ENCODE measurements at regions not wholly inside any gene's neighbourhood (a gene's known extent, or its start where the extent isn't known, plus 50 kb on each side); places are given as distances from the start of the nearest gene placed in this dataset.

DNA sequence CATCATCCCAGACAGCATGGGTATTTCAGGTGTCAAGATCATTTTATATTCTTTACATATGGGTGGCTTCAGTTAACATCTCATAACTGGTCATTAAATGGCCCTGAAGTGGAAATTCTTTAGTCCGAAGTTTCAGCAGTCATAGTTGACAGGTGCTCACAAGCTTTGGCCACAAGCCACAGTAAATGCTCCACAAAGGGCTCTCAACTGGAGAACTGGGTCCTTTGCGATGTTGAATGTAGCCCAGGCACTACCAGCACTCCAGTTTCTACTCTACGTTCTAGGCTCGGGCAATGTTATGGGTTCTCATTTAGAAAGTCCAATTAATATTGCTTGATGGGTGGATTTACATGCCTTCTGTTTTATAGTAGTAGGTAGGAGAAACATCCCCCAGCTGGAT is 206.3 kb downstream of the CWF19L2 start (continued):
- TF ChIP-seq SIN3A (IDR thresholded peaks at IDR 0.05; ENCODE audit: low read depth) (no peak), EZH2 (IDR thresholded peaks at IDR 0.05) (no peak), YY1 (IDR thresholded peaks at IDR 0.05; ENCODE audit: extremely low read depth, insufficient replicate concordance, low read depth, low read length) (no peak), SP1 (IDR thresholded peaks at IDR 0.05; ENCODE audit: low read depth) (no peak), CEBPB (IDR thresholded peaks at IDR 0.05; ENCODE audit: low read depth) (no peak), POLR2A (IDR thresholded peaks at IDR 0.05; ENCODE audit: borderline replicate concordance, extremely low read depth, insufficient read depth, insufficient read length) (no peak), CBX3 (IDR thresholded peaks at IDR 0.05; ENCODE audit: low read depth) (no peak)
- TF ChIP-seq, protein P1, sequence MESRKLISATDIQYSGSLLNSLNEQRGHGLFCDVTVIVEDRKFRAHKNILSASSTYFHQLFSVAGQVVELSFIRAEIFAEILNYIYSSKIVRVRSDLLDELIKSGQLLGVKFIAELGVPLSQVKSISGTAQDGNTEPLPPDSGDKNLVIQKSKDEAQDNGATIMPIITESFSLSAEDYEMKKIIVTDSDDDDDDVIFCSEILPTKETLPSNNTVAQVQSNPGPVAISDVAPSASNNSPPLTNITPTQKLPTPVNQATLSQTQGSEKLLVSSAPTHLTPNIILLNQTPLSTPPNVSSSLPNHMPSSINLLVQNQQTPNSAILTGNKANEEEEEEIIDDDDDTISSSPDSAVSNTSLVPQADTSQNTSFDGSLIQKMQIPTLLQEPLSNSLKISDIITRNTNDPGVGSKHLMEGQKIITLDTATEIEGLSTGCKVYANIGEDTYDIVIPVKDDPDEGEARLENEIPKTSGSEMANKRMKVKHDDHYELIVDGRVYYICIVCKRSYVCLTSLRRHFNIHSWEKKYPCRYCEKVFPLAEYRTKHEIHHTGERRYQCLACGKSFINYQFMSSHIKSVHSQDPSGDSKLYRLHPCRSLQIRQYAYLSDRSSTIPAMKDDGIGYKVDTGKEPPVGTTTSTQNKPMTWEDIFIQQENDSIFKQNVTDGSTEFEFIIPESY (IDR thresholded peaks at IDR 0.05; ENCODE audit: extremely low read depth, insufficient replicate concordance, low read length): no peak
- TF ChIP-seq, protein P2, sequence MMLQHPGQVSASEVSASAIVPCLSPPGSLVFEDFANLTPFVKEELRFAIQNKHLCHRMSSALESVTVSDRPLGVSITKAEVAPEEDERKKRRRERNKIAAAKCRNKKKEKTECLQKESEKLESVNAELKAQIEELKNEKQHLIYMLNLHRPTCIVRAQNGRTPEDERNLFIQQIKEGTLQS (IDR thresholded peaks at IDR 0.05): no peak

DNA sequence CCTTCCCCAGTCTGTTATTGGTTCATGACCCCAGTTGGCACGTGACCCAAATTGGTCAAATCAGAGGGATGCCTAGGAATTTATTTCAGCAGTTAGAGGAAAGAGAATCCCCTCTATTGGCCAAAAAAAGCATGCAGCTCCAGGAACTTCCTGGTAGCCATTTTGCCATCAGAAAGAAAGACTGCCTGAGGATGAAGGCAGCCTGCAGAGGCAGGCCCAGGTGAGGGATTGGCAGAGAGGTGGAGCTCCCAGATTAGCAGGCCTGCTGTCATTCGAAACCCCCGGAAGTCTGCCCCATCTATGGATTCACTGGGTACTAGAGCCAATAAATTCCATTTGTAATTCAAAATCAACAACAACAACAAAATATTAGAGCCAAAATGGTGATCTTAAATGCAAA is 207.6 kb downstream of the CWF19L2 start:
- DNase-seq (ENCODE audit: low read depth, low spot score) (no peak), ATAC-seq (no peak)
- CTCF ChIA-PET: no interaction called here
- H3K4me3 ChIP-seq (replicated peaks in 1 of 2; ENCODE audit: low read depth in 1 of 2, low read length in 2 of 2): no peak overlapping the region
- H3K4me1 ChIP-seq (ENCODE audit: control insufficient read depth in 1 of 2, insufficient read depth in 2 of 2, low read length in 2 of 2): no peaks in the 10 kb centered on the region
- H3K27ac ChIP-seq (ENCODE audit: low read depth, low read length): no peak overlapping the region
- no peaks in the 10 kb centered on the region for H4K20me1 ChIP-seq (ENCODE audit: insufficient read depth)
- POLR2A ChIA-PET: no interaction called here
- no peaks in the 10 kb centered on the region for H3K79me2 ChIP-seq (ENCODE audit: insufficient read depth, low read length)
- no peak overlapping the region for H3K4me2 ChIP-seq (ENCODE audit: low read length)
- RAD21 ChIA-PET (ENCODE audit: low non-redundant PET in 1 of 2, low total read pairs in 2 of 2, uncharacterized antibody in 2 of 2, unreplicated experiment in 2 of 2): no interaction called here
- H3K9me3 ChIP-seq (ENCODE audit: control insufficient read depth in 1 of 2, insufficient read depth in 1 of 2, low read depth in 1 of 2, low read length in 2 of 2): no peaks in the 10 kb centered on the region
- no peaks in the 10 kb centered on the region for H3K36me3 ChIP-seq (ENCODE audit: control insufficient read depth in 1 of 2, insufficient read depth in 2 of 2, low read length in 2 of 2)
- no peaks in the 10 kb centered on the region for H3K9me2 ChIP-seq (ENCODE audit: insufficient read depth)
- no peaks in the 10 kb centered on the region for H3K27me3 ChIP-seq (ENCODE audit: insufficient read depth, low read length)
- BruUV-seq (replicated peaks): no TSS peak
- intact Hi-C loops (cut with micrococcal nuclease): no loop called here
- no peak overlapping the region for H2AFZ ChIP-seq (ENCODE audit: low read depth, low read length, poor library complexity, severe bottlenecking)
- H3K9ac ChIP-seq (ENCODE audit: low read length): no peak overlapping the region
- TF ChIP-seq SRF (IDR thresholded peaks at IDR 0.05; ENCODE audit: low read depth) (no peak), CEBPB (IDR thresholded peaks at IDR 0.05; ENCODE audit: low read depth) (no peak), YY1 (IDR thresholded peaks at IDR 0.05; ENCODE audit: extremely low read depth, insufficient replicate concordance, low read depth, low read length) (no peak), POLR2AphosphoS5 (IDR thresholded peaks at IDR 0.05; ENCODE audit: low read depth, low read length) (no peak), SIN3A (IDR thresholded peaks at IDR 0.05; ENCODE audit: low read depth) (no peak), FOSL1 (IDR thresholded peaks at IDR 0.05; ENCODE audit: low read depth) (no peak), SP1 (IDR thresholded peaks at IDR 0.05; ENCODE audit: low read depth) (no peak), TCF7L2 (IDR thresholded peaks at IDR 0.05; ENCODE audit: borderline replicate concordance, extremely low read depth, insufficient read depth, insufficient read length) (no peak), EZH2phosphoT487 (IDR thresholded peaks at IDR 0.05; ENCODE audit: borderline replicate concordance) (no peak), RAD21 (IDR thresholded peaks at IDR 0.05; ENCODE audit: low read depth) (no peak), EGR1 (IDR thresholded peaks at IDR 0.05; ENCODE audit: low read depth) (no peak)
- TF ChIP-seq, protein P3, sequence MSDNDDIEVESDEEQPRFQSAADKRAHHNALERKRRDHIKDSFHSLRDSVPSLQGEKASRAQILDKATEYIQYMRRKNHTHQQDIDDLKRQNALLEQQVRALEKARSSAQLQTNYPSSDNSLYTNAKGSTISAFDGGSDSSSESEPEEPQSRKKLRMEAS (IDR thresholded peaks at IDR 0.05): no peak
- TF ChIP-seq, protein P4, sequence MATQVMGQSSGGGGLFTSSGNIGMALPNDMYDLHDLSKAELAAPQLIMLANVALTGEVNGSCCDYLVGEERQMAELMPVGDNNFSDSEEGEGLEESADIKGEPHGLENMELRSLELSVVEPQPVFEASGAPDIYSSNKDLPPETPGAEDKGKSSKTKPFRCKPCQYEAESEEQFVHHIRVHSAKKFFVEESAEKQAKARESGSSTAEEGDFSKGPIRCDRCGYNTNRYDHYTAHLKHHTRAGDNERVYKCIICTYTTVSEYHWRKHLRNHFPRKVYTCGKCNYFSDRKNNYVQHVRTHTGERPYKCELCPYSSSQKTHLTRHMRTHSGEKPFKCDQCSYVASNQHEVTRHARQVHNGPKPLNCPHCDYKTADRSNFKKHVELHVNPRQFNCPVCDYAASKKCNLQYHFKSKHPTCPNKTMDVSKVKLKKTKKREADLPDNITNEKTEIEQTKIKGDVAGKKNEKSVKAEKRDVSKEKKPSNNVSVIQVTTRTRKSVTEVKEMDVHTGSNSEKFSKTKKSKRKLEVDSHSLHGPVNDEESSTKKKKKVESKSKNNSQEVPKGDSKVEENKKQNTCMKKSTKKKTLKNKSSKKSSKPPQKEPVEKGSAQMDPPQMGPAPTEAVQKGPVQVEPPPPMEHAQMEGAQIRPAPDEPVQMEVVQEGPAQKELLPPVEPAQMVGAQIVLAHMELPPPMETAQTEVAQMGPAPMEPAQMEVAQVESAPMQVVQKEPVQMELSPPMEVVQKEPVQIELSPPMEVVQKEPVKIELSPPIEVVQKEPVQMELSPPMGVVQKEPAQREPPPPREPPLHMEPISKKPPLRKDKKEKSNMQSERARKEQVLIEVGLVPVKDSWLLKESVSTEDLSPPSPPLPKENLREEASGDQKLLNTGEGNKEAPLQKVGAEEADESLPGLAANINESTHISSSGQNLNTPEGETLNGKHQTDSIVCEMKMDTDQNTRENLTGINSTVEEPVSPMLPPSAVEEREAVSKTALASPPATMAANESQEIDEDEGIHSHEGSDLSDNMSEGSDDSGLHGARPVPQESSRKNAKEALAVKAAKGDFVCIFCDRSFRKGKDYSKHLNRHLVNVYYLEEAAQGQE (IDR thresholded peaks at IDR 0.05; ENCODE audit: low read depth): no peak
- TF ChIP-seq, protein P5, sequence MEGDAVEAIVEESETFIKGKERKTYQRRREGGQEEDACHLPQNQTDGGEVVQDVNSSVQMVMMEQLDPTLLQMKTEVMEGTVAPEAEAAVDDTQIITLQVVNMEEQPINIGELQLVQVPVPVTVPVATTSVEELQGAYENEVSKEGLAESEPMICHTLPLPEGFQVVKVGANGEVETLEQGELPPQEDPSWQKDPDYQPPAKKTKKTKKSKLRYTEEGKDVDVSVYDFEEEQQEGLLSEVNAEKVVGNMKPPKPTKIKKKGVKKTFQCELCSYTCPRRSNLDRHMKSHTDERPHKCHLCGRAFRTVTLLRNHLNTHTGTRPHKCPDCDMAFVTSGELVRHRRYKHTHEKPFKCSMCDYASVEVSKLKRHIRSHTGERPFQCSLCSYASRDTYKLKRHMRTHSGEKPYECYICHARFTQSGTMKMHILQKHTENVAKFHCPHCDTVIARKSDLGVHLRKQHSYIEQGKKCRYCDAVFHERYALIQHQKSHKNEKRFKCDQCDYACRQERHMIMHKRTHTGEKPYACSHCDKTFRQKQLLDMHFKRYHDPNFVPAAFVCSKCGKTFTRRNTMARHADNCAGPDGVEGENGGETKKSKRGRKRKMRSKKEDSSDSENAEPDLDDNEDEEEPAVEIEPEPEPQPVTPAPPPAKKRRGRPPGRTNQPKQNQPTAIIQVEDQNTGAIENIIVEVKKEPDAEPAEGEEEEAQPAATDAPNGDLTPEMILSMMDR (IDR thresholded peaks at IDR 0.05 in 2 of 3, conservative IDR thresholded peaks at IDR 0.05 in 1 of 3; ENCODE audit: borderline replicate concordance in 1 of 3, insufficient read depth in 1 of 3, low read depth in 2 of 3, low read length in 2 of 3): no peak
